GM12875 (cell line): ENCODE measurements at regions not wholly inside any gene's neighbourhood (a gene's known extent, or its start where the extent isn't known, plus 50 kb on each side); places are given as distances from the start of the nearest gene placed in this dataset.

ENCODE experiments used
- H3K4me3 ChIP-seq: one replicate; pipeline ENCODE4 v1.5.1; 2011; ENCODE audit warnings: low read depth, low read length, control low read depth
- CTCF ChIP-seq: IDR thresholded peaks from 2 replicates; pipeline ENCODE4 v1.5.1; 2011; ENCODE audit warnings: low read depth, mild to moderate bottlenecking, control low read depth, inconsistent platforms, low read length, moderate library complexity, borderline replicate concordance; ENCODE audit not compliant: insufficient read depth

- no peak overlapping the region for H3K4me3 ChIP-seq
- no peak for TF ChIP-seq CTCF
Measured at GRCh38 chr1:37410815-37411214, 63.6 kb upstream of the ZC3H12A start.

- H3K4me3 ChIP-seq = no peak overlapping the region
- TF ChIP-seq CTCF = no peak
Measured at GRCh38 chr1:37415611-37416244, 58.7 kb upstream of the ZC3H12A start.

GRCh38 chr1:37420456-37420855 is 53.9 kb upstream of the ZC3H12A start:
- no peak overlapping the region for H3K4me3 ChIP-seq
- TF ChIP-seq CTCF = no peak

- no peak overlapping the region for H3K4me3 ChIP-seq
- TF ChIP-seq CTCF = no peak
Measured at GRCh38 chr1:37423810-37424209, 50.6 kb upstream of the ZC3H12A start.

GRCh38 chr1:37424523-37424922 is 49.9 kb upstream of the ZC3H12A start:
- no peak for TF ChIP-seq CTCF
- H3K4me3 ChIP-seq = no peak overlapping the region
